MM.1S (cell line): ENCODE measurements at regions not wholly inside any gene's neighbourhood (a gene's known extent, or its start where the extent isn't known, plus 50 kb on each side); places are given as distances from the start of the nearest gene placed in this dataset.

ENCODE experiments used
- DNase-seq: peaks from one replicate; pipeline ENCODE4 v3.0.0-alpha.2; 2015
- H2AFZ ChIP-seq: fragments of 300-600 bp; sonication (generic); 2 replicates; pipeline ENCODE4 v1.6.0; 2016; ENCODE audit warnings: antibody characterized with exemption, low read length
- H3F3A ChIP-seq: fragments of 300-600 bp; sonication (generic); 2 replicates; pipeline ENCODE4 v1.6.1; 2016; ENCODE audit warnings: mild to moderate bottlenecking, antibody characterized with exemption, low read length, moderate library complexity, mixed read lengths; ENCODE audit not compliant: insufficient read depth
- H3K27ac ChIP-seq: fragments of 300-600 bp; sonication (generic); 2 replicates; pipeline ENCODE4 v1.5.1; 2016; ENCODE audit warnings: mild to moderate bottlenecking, low read length
- H3K27me3 ChIP-seq: fragments of 300-600 bp; sonication (generic); replicated peaks from 2 replicates; pipeline ENCODE4 v1.6.0; 2016; ENCODE audit warnings: low read length; ENCODE audit not compliant: insufficient read depth
- H3K36me3 ChIP-seq: fragments of 300-600 bp; sonication (generic); replicated peaks from 2 replicates; pipeline ENCODE4 v1.6.1; 2016; ENCODE audit warnings: mild to moderate bottlenecking, low read length, mixed read lengths; ENCODE audit not compliant: insufficient read depth
- H3K4me1 ChIP-seq: fragments of 300-600 bp; sonication (generic); 2 replicates; pipeline ENCODE4 v1.6.1; 2016; ENCODE audit warnings: low read length, mixed read lengths
- H3K4me2 ChIP-seq: fragments of 300-600 bp; sonication (generic); 2 replicates; pipeline ENCODE4 v1.6.0; 2016; ENCODE audit warnings: low read depth, low read length
- H3K4me3 ChIP-seq: fragments of 300-600 bp; sonication (generic); 2 replicates; pipeline ENCODE4 v1.5.1; 2016; ENCODE audit warnings: low read length, mixed read lengths
- H3K79me2 ChIP-seq: fragments of 300-600 bp; sonication (generic); 2 replicates; pipeline ENCODE4 v1.6.1; 2016; ENCODE audit warnings: mixed run types, low read length, mixed read lengths
- H3K9ac ChIP-seq: fragments of 300-600 bp; sonication (generic); 2 replicates; pipeline ENCODE4 v1.6.1; 2016; ENCODE audit warnings: low read length, mixed read lengths
- H3K9me2 ChIP-seq: fragments of 300-600 bp; sonication (generic); replicated peaks from 2 replicates; pipeline ENCODE4 v1.6.1; 2016; ENCODE audit warnings: mild to moderate bottlenecking, low read length, mixed read lengths; ENCODE audit not compliant: insufficient read depth
- H3K9me3 ChIP-seq: fragments of 300-600 bp; sonication (generic); replicated peaks from 2 replicates; pipeline ENCODE4 v1.6.1; 2016; ENCODE audit warnings: mild to moderate bottlenecking, low read length, mixed read lengths; ENCODE audit not compliant: insufficient read depth
- H4K20me1 ChIP-seq: fragments of 300-600 bp; sonication (generic); 2 replicates; pipeline ENCODE4 v1.6.1; 2016; ENCODE audit warnings: mild to moderate bottlenecking, low read length, moderate library complexity, mixed read lengths; ENCODE audit not compliant: insufficient read depth
- EZH2 ChIP-seq: fragments of 300-600 bp; sonication (generic); optimal IDR thresholded peaks from 2 replicates; pipeline ENCODE3; 2017; ENCODE audit warnings: low read depth, mild to moderate bottlenecking, antibody characterized with exemption, low read length, mixed read lengths
- EZH2phosphoT487 ChIP-seq: fragments of 300-600 bp; sonication (generic); IDR thresholded peaks from 2 replicates; pipeline ENCODE4 v1.6.1; 2018; ENCODE audit warnings: antibody characterized with exemption, low read length
- TF ChIP-seq, protein P1 (sequence below): fragments of 300-600 bp; sonication (generic); IDR thresholded peaks from 2 replicates; pipeline ENCODE4 v1.5.1; 2016; ENCODE audit warnings: antibody characterized with exemption, low read length, mixed read lengths

DNA sequence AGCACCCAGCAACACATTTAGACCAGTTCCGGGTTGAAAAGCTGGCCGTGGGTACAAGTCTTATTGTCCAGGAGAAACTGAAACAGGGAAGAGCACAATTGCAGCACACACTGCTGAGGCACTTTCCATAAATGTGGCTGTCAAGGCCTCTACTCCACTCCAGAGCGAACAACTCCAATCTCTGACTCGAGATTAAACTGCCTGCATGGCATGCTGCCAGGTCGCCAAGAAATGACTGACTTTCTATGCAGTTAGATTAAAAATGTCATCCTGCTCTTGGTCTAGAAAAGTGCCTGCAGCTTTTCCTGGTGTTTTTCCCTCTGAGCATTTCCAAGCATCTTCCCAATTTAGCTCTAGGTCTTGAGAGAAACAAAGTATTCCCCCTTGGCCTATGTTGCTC is 260.6 kb upstream of the EMCN start:
- H3K9ac ChIP-seq, result no peak overlapping the region
- no peaks in the 10 kb centered on the region for H3K9me3 ChIP-seq
- H3K27ac ChIP-seq, result no peak overlapping the region
- no peaks in the 10 kb centered on the region for H4K20me1 ChIP-seq
- no peak overlapping the region for H2AFZ ChIP-seq
- no peak for DNase-seq
- H3K9me2 ChIP-seq, result no peaks in the 10 kb centered on the region
- no peak for TF ChIP-seq EZH2
- TF ChIP-seq, protein P1, sequence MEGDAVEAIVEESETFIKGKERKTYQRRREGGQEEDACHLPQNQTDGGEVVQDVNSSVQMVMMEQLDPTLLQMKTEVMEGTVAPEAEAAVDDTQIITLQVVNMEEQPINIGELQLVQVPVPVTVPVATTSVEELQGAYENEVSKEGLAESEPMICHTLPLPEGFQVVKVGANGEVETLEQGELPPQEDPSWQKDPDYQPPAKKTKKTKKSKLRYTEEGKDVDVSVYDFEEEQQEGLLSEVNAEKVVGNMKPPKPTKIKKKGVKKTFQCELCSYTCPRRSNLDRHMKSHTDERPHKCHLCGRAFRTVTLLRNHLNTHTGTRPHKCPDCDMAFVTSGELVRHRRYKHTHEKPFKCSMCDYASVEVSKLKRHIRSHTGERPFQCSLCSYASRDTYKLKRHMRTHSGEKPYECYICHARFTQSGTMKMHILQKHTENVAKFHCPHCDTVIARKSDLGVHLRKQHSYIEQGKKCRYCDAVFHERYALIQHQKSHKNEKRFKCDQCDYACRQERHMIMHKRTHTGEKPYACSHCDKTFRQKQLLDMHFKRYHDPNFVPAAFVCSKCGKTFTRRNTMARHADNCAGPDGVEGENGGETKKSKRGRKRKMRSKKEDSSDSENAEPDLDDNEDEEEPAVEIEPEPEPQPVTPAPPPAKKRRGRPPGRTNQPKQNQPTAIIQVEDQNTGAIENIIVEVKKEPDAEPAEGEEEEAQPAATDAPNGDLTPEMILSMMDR, result no peak
- TF ChIP-seq EZH2phosphoT487, result no peak
- H3F3A ChIP-seq, result no peaks in the 10 kb centered on the region
- H3K4me3 ChIP-seq, result no peak overlapping the region
- H3K79me2 ChIP-seq, result no peaks in the 10 kb centered on the region
- no peaks in the 10 kb centered on the region for H3K27me3 ChIP-seq
- no peak overlapping the region for H3K4me2 ChIP-seq
- H3K36me3 ChIP-seq, result no peaks in the 10 kb centered on the region
- H3K4me1 ChIP-seq, result no peaks in the 10 kb centered on the region

- Histone ChIP-seq H3K9me2 (no peaks in the 10 kb centered on the region), H4K20me1 (no peaks in the 10 kb centered on the region), H3K4me3 (no peak overlapping the region), H2AFZ (no peak overlapping the region), H3K9me3 (no peaks in the 10 kb centered on the region), H3F3A (no peaks in the 10 kb centered on the region), H3K9ac (no peak overlapping the region), H3K27ac (no peak overlapping the region), H3K79me2 (no peaks in the 10 kb centered on the region), H3K36me3 (no peaks in the 10 kb centered on the region), H3K4me2 (no peak overlapping the region), H3K4me1 (no peaks in the 10 kb centered on the region), H3K27me3 (no peaks in the 10 kb centered on the region)
- no peak for DNase-seq
- no peak for TF ChIP-seq EZH2phosphoT487
- TF ChIP-seq EZH2, result no peak
- TF ChIP-seq, protein P1, result no peak
Observed at GRCh38 chr4:100762738-100763137, 244.9 kb upstream of the EMCN start.

DNA sequence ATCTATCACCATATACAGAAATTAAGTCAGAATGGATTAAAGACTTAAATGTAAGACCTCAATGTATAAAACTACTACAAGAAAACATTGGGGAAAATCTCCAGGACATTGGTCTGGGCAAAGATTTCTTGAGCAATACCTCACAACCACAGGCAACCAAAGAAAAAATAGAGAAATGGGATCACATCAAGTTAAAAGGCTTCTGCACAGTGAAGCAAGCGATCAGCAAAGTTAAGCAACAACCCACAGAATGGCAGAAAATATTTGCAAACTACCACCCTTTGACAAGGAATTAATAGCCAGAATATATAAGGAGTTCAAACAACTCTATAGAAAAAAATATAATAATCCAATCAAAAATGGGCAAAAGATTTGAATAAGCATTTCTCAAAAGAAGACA is 236.9 kb upstream of the EMCN start:
- Histone ChIP-seq H2AFZ (no peak overlapping the region), H3K4me1 (no peaks in the 10 kb centered on the region), H3K9me2 (no peaks in the 10 kb centered on the region), H3K79me2 (no peaks in the 10 kb centered on the region), H3K4me3 (no peak overlapping the region), H3K36me3 (no peaks in the 10 kb centered on the region), H4K20me1 (no peaks in the 10 kb centered on the region), H3F3A (no peaks in the 10 kb centered on the region), H3K27me3 (no peaks in the 10 kb centered on the region), H3K27ac (no peak overlapping the region), H3K9ac (no peak overlapping the region), H3K9me3 (no peaks in the 10 kb centered on the region), H3K4me2 (no peak overlapping the region)
- DNase-seq, result no peak
- TF ChIP-seq, protein P1, result no peak
- no peak for TF ChIP-seq EZH2
- no peak for TF ChIP-seq EZH2phosphoT487
